LNCaP clone FGC (cell line): ENCODE measurements at regions not wholly inside any gene's neighbourhood (a gene's known extent, or its start where the extent isn't known, plus 50 kb on each side); places are given as distances from the start of the nearest gene placed in this dataset.

Source experiments
- DNase-seq: peaks from one replicate; pipeline ENCODE4 v3.0.0-alpha.2; 2011; ENCODE audit warnings: low read depth
- H3K4me3 ChIP-seq: 2 replicates; pipeline ENCODE4 v1.5.1; 2011; ENCODE audit warnings: mild to moderate bottlenecking, low read depth, low read length, control low read depth
- TF ChIP-seq, protein P1 (sequence below): IDR thresholded peaks from 2 replicates; pipeline ENCODE4 v1.5.1; 2012; ENCODE audit warnings: mild to moderate bottlenecking; ENCODE audit not compliant: control insufficient read depth, insufficient read depth; ENCODE audit errors: extremely low read depth

DNA sequence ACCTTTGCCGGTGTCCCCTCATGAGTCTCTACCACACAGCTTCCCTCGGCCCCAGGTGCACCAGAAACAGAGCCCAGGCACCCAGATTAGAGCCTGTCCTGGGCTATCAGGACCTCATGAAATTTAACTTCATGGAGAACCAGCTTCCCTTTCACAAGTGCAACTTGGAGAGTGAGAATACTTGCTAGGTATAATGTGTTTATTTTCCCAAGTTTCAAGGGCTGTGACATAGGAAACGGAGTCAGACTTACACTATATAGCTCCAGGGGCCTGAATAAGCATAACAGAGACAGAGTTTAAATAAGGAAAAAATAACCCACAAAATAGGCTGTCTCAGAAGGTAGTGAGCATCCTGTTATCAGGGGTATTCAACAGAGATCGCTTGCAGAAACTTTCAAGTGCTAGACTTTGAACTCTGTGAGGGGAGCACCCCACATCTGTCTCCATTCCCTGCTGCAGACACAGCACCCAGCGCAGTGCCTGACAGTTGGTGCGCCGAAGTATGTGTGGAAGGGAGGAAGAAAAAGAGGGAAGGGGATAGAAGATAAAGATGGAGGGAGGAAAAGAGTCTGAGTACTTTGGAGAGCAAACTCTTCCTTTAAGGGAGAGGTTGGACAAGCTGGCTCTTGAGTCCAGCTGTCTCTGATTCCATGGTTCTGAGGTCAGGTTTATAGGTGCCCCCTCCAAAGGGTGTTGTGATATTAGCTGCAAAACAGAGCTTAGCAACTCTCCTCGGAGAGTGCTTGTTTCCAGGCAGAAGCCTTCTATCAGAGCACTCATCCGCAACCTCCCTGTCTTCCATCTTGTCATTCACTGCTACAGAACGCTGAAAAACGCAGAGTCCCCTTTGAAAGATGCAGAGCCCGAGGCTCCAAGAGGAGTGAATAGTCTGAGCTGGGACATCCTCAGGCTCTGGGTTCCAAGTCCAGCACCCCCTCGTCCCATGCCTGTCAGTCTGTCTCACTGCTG lies 84.8 kb downstream of the CPN2 start:
- DNase-seq, result no peak
- H3K4me3 ChIP-seq, result no peak overlapping the region
- TF ChIP-seq, protein P1, sequence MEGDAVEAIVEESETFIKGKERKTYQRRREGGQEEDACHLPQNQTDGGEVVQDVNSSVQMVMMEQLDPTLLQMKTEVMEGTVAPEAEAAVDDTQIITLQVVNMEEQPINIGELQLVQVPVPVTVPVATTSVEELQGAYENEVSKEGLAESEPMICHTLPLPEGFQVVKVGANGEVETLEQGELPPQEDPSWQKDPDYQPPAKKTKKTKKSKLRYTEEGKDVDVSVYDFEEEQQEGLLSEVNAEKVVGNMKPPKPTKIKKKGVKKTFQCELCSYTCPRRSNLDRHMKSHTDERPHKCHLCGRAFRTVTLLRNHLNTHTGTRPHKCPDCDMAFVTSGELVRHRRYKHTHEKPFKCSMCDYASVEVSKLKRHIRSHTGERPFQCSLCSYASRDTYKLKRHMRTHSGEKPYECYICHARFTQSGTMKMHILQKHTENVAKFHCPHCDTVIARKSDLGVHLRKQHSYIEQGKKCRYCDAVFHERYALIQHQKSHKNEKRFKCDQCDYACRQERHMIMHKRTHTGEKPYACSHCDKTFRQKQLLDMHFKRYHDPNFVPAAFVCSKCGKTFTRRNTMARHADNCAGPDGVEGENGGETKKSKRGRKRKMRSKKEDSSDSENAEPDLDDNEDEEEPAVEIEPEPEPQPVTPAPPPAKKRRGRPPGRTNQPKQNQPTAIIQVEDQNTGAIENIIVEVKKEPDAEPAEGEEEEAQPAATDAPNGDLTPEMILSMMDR, result no peak

DNA sequence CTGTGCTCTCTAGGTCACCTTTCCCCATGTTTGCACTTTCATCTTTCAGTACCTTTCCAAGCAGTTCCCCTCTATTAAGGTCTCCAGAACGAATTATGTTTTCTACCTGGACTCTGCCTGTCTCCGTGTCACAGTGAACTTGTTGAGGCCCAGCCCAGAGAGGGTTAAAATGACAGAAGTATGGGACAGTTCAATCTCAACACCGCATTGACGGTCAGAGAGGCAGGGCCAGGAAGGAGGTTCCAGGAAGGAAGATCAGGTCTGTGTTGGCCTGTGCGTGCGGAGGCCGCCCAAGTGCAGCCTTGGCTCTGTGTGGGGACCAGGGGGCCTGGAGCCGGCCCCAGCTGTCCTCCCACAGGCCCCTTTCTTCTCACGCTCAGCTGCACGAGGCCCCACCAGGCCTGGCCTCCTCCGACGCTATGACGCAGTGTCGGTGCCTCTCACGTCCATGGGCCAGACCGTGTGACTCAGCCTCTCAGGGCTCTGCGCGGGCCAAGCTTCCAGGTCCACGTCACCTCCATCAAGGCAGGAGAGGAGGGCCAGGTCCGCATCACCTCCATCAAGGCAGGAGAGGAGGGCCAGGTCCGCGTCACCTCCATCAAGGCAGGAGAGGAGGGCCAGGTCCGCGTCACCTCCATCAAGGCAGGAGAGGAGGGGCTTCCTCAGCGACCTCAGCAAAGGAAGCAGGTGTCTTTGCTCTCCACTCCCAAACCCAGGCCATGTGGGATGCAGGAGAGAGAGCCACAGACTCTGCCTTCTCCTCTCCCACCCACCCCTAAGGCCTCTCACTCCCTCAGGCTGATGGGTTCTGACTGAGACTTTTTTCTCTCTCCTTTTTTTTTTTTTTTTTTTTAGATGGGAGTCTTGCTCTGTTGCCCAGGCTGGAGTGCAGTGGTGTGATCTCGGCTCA lies 83.1 kb downstream of the CPN2 start:
- DNase-seq, result no peak
- TF ChIP-seq, protein P1, result no peak

DNA sequence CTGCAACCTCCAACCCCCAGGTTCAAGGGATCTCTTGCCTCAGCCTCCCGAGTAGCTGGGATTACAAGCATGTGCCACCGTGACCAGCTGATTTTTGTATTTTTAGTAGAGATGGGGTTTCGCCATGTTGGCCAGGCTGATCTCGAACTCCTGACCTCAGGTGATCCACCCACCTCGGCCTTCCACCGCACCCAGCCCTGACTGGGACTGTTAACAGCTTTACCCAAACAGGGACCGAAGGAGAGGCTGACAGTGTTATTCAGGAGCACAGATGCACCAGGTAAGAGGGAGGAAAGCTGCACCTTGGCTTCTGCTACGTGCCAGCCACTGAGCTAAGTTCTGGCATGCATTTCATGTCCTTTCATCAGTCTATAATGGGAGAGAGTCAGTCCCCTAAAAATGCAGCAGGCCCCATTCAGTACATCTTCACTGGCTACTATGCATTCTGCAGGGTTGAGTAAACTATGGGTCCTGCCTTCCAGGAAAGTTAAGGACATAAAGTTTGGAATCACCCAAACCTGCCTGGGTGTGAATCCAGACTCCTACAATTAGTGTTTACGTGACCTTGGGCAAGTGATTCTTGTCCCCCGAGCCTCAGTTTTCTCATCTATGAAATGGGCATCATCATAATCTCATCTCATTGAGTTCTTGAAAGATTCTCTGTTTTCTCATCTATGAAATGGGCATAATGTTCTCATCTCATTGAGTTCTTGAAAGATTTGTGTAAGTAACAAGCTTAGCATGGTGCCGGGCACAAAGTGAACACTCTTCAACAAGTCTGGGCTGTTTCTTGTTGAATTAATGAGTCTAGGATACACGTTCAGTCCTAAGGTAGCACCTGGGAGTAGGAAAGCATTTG lies 82.2 kb downstream of the CPN2 start:
- TF ChIP-seq, protein P1, result no peak
- no peak overlapping the region for H3K4me3 ChIP-seq
- no peak for DNase-seq

More for the DNA sequence above, 83.1 kb downstream of the CPN2 start:
- H3K4me3 ChIP-seq, result no peak overlapping the region

DNA sequence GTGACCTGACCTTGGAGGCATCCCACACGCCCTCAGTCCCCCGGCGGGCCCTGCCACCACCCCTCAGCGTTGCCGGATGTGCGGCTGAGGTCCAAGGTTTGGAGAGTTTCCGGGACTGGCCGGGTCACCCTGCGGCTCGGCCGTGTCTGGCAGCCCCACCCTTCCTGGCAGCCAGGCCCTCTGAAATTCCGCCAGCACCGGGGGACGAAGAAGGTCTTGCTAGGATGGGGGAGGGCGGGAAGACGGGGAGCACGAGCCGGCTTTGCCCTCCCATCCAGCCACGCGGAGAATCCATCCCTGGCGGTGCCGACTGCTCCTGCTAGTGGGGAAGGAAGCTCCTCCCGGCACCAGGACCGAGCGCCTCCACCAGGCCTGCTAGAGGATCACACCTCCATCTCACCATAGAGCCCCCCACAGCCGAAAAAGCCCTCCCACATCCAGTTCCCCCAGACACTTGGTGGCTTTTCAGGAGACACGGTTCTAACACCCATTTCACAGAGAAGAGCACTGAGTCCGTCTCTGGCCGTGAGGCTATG lies 81.5 kb downstream of the CPN2 start:
- no peak for DNase-seq
- TF ChIP-seq, protein P1, result no peak
- no peak overlapping the region for H3K4me3 ChIP-seq

DNA sequence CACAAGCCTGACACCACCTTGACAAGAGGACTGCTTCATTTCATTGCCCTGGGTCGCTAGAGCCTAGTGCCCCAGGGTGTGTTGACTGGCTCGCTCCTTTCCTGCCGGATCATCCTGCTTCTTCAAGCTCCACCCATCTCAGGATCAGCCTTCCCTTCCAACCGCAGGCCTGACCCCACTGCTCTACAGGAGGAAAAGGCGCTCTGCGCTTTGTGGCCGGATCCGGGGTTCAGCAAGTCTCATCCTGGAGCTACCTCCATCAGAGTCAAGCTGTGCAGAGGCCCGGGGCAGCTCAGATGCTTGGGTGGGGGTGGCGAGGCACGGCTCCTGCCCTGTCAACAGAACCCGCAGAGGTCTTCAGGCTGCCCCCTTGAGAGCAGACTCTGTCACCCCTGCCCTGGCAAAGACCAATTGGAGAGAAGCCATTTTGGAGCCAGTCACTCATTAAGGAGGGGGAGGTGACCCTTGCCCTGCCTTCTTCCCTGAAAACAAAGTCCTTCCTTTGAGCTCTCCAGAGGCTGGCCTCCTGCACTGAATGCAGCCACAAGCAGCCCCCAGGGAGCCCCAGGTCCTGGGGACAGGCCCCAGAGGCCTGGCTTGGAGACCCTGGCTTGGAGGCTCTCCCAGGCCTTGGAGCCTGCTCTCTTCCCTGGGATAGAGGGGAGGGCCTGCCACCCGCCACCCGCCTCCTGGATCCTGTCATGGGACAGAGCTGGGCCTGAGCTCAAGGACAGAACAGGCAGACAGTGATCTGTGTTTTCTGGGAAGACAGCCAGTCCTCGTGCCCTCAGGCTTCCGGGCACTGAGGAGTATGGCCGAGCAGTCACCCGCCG lies 80.3 kb downstream of the CPN2 start:
- DNase-seq, result peak; percentile 63
- TF ChIP-seq, protein P1, result no peak
- no peak overlapping the region for H3K4me3 ChIP-seq
